BE2C (cell line): ENCODE measurements at regions not wholly inside any gene's neighbourhood (a gene's known extent, or its start where the extent isn't known, plus 50 kb on each side); places are given as distances from the start of the nearest gene placed in this dataset.

Source experiments
- DNase-seq: peaks from one replicate; pipeline ENCODE4 v3.0.0-alpha.2; 2020
- H3K27me3 ChIP-seq: fragments of 250-450 bp; sonication (Bioruptor Pico); 2 replicates; pipeline ENCODE4 v1.5.1; 2020; ENCODE audit warnings: mild to moderate bottlenecking
- H3K36me3 ChIP-seq: fragments of 250-450 bp; sonication (Bioruptor Pico); 2 replicates; pipeline ENCODE4 v1.5.1; 2020; ENCODE audit warnings: mild to moderate bottlenecking
- H3K4me1 ChIP-seq: fragments of 250-450 bp; sonication (Bioruptor Pico); 2 replicates; pipeline ENCODE4 v1.5.1; 2020
- H3K4me3 ChIP-seq: 2 replicates; pipeline ENCODE4 v1.5.1; 2011; ENCODE audit warnings: low read depth, low read length
- H3K9me3 ChIP-seq: fragments of 250-450 bp; sonication (Bioruptor Pico); 2 replicates; pipeline ENCODE4 v1.5.1; 2020
- CTCF ChIP-seq: IDR thresholded peaks from 2 replicates; pipeline ENCODE4 v1.5.1; 2012; ENCODE audit warnings: mild to moderate bottlenecking, low read depth, low read length

- H3K4me1 ChIP-seq = no peaks in the 10 kb centered on the region
- no peak for DNase-seq
- no peak for TF ChIP-seq CTCF
- H3K27me3 ChIP-seq = no peaks in the 10 kb centered on the region
- no peaks in the 10 kb centered on the region for H3K9me3 ChIP-seq
- no peak overlapping the region for H3K4me3 ChIP-seq
- H3K36me3 ChIP-seq = no peaks in the 10 kb centered on the region
Measured at GRCh38 chr1:115430441-115431158, 92.6 kb upstream of the NGF start.

DNA sequence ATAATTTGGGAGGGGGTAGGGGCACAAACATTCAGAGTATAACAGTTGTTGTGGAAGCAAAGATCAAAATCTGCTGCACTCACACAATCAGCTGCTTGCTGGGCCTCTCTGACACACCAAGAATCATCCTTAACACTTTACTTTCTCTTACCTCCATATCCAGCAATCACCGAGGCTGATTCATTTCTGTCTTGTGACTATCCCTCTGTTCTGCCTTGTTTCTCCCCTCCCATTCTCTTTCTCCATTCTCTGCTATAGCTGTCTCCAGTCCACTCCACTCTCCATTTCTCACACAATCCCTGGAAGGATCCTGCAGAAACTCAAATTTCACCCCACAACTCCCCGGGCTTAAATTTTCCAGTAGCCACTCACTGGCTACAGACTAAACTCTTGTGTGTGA lies 91.8 kb upstream of the NGF start:
- Histone ChIP-seq H3K4me3 (no peak overlapping the region), H3K27me3 (no peaks in the 10 kb centered on the region), H3K4me1 (no peaks in the 10 kb centered on the region), H3K36me3 (no peaks in the 10 kb centered on the region), H3K9me3 (no peaks in the 10 kb centered on the region)
- DNase-seq = no peak
- no peak for TF ChIP-seq CTCF

DNA sequence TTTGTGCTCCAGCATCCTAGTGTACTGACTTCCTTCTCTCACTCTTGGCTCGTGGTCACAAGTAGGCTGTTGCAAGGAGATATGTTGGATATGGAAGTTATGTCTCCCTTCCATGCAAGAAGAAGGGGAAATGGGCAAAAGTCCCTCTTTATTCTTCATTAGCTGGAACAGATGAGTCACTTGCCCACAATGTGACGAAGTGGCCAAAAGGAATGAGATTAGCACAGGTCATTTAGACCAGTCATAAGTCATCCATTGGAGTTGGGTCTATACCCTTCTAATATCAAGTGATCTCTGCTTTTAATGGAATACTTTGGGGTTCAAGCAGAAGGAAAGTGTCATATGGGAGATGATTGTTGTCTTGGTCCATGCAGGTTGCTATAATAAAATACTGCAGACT lies 91.2 kb upstream of the NGF start:
- no peak for DNase-seq
- Histone ChIP-seq H3K27me3 (no peaks in the 10 kb centered on the region), H3K4me1 (no peaks in the 10 kb centered on the region), H3K36me3 (no peaks in the 10 kb centered on the region), H3K9me3 (no peaks in the 10 kb centered on the region), H3K4me3 (no peak overlapping the region)
- no peak for TF ChIP-seq CTCF

- H3K27me3 ChIP-seq = no peaks in the 10 kb centered on the region
- H3K36me3 ChIP-seq = no peaks in the 10 kb centered on the region
- no peak for TF ChIP-seq CTCF
- H3K9me3 ChIP-seq = no peaks in the 10 kb centered on the region
- H3K4me3 ChIP-seq = no peak overlapping the region
- H3K4me1 ChIP-seq = no peaks in the 10 kb centered on the region
- no peak for DNase-seq
Measured at GRCh38 chr1:115428676-115429075, 90.6 kb upstream of the NGF start.

DNA sequence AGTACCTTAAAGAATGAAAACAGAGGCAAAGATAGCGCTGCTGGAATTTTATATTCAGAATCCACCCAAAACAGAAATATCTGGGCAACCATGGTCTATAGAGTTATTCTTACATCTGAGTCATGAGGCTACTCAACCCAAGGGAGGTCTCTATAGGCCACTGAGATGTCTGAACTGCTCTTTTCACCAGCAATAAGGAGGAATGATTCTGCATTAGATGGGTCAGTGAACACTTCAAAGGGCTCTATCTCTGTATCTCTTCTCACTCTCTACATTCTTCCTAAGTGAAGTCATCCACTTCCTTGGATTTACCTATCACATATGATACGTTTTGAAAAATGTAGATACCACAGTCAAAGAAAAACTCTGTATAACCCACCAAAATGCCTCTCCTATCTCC lies 90.2 kb upstream of the NGF start:
- Histone ChIP-seq H3K4me3 (no peak overlapping the region), H3K4me1 (no peaks in the 10 kb centered on the region), H3K36me3 (no peaks in the 10 kb centered on the region), H3K9me3 (no peaks in the 10 kb centered on the region), H3K27me3 (no peaks in the 10 kb centered on the region)
- DNase-seq = no peak
- no peak for TF ChIP-seq CTCF

- Histone ChIP-seq H3K27me3 (no peaks in the 10 kb centered on the region), H3K9me3 (no peaks in the 10 kb centered on the region), H3K4me3 (no peak overlapping the region), H3K36me3 (no peaks in the 10 kb centered on the region), H3K4me1 (no peaks in the 10 kb centered on the region)
- no peak for DNase-seq
- no peak for TF ChIP-seq CTCF
Measured at GRCh38 chr1:115426956-115427355, 88.9 kb upstream of the NGF start.
